Motor neuron (in vitro differentiated cells): ENCODE measurements at regions not wholly inside any gene's neighbourhood (a gene's known extent, or its start where the extent isn't known, plus 50 kb on each side); places are given as distances from the start of the nearest gene placed in this dataset.
"Not testable (repeated sequence)": the region's sequence is repeated elsewhere in the genome, so short reads cannot be mapped to it uniquely, and the experiment has no call there.

ENCODE experiments used
- ATAC-seq, 8 experiments: fragments of 200-7000 bp; cut with Tn5 transposase; replicated peaks in 6 of 8; 2 replicates each; pipeline ENCODE4 v1.8.0; 2021; ENCODE audit warnings: mild to moderate bottlenecking in 8 of 8, moderate library complexity in 8 of 8
- H3K27ac ChIP-seq, 2 donors: fragments of 250-450 bp; sonication (Bioruptor Pico); 2 replicates each; pipeline ENCODE4 v1.9.0; 2021; ENCODE audit warnings: antibody characterized with exemption in 2 of 2, mild to moderate bottlenecking in 2 of 2, moderate library complexity in 1 of 2
- H3K4me1 ChIP-seq, 2 donors: fragments of 250-450 bp; sonication (Bioruptor Pico); replicated peaks in 1 of 2; 2 replicates each; pipeline ENCODE4 v1.6.1; 2021; ENCODE audit warnings: antibody characterized with exemption in 2 of 2, mild to moderate bottlenecking in 2 of 2, moderate library complexity in 1 of 2
- H3K4me3 ChIP-seq, 5 donors: fragments of 250-450 bp; sonication (Bioruptor Pico); 2 replicates each; pipeline ENCODE4 v1.9.0; 2021; ENCODE audit warnings: antibody characterized with exemption in 5 of 5, mild to moderate bottlenecking in 5 of 5, moderate library complexity in 4 of 5
- WGBS, 10 experiments: fragments of 450-650 bp; shearing (Covaris generic); methylation state at CpG; one replicate each; pipeline ENCODE4 v1.0.0; 2022; 5-methylcytosine and 5-hydroxymethylcytosine counted together
- in situ Hi-C, 9 experiments: fragments of 400-800 bp; cut with MboI; loops; one replicate each; pipeline ENCODE4 v1.15.0; 2021; ENCODE audit warnings: low sequenced_read_pairs in 9 of 9, low pct_unique_long_range_greater_than_20kb in 2 of 9; ENCODE audit not compliant: unreplicated experiment in 9 of 9

DNA sequence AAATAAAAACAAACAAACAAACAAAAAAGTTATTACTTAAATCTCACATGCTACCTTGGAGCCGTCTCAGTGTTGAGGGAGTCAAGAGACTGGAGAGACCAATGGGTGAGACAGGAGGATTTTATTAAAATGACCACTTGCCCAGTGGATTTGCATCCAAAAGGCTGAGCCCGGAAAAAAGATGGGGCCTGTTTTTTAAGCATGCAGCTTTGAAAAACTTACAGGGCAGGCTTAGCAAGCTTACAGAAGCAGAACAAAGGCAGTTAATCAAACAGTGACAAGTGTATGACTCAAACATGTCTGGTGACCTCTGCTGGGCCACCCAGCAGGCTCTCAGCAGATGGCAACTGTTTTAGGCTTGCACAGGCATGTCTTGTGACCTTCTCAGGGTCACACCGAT, 82.5 kb downstream of the POTEH start:
- not testable (repeated sequence) for H3K4me3 ChIP-seq
- no CpG with 5 or more reads among the region's 3 CpGs for WGBS, 10 experiments

GRCh38 chr22:15775118-15775517, 85.3 kb downstream of the POTEH start:
- no CpG with 5 or more reads among the region's 7 CpGs for WGBS, 10 experiments
- H3K4me3 ChIP-seq, H3K27ac ChIP-seq, H3K4me1 ChIP-seq, in situ Hi-C loops, ATAC-seq: not testable (repeated sequence)

More for the DNA sequence above, 82.5 kb downstream of the POTEH start:
- H3K27ac ChIP-seq, H3K4me1 ChIP-seq, in situ Hi-C loops, ATAC-seq: not testable (repeated sequence)

- H3K4me3 ChIP-seq, H3K4me1 ChIP-seq, H3K27ac ChIP-seq, in situ Hi-C loops: not testable (repeated sequence)
- peak in 1 of 8 experiments; percentile 22 for ATAC-seq
- WGBS, 10 experiments: 42% methylated on average over 6 of the region's 43 CpGs; no CpG with 5 or more reads in 9 of the 10 experiments
Observed at GRCh38 chr22:15775670-15776669, 86.1 kb downstream of the POTEH start.

DNA sequence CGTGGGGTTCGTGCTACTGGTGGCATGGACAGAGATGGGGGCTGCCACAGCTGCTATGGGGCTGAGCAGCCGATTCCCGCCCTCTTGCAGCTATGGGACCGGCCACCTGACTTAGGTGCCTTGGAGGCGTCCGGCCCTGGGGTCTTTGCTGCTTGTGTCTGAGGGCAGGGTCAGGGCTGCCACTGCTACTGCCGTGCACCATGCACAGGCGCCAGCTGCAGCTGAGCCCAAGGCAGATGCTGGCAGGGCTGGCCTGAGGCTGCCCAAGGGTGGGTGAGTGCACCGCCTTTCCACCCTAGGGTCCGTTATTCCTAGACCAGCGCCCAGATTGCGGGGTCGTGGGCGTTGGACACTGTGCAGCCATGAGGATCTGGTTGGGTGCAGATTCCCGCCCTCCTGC, 86.9 kb downstream of the POTEH start:
- ATAC-seq, H3K27ac ChIP-seq, in situ Hi-C loops, H3K4me1 ChIP-seq, H3K4me3 ChIP-seq: not testable (repeated sequence)
- no CpG with 5 or more reads among the region's 16 CpGs for WGBS, 10 experiments

- H3K4me3 ChIP-seq, H3K4me1 ChIP-seq, in situ Hi-C loops, H3K27ac ChIP-seq, ATAC-seq: not testable (repeated sequence)
- no CpG with 5 or more reads among the region's 24 CpGs for WGBS, 10 experiments
Observed at GRCh38 chr22:15777150-15777549, 87.3 kb downstream of the POTEH start.

DNA sequence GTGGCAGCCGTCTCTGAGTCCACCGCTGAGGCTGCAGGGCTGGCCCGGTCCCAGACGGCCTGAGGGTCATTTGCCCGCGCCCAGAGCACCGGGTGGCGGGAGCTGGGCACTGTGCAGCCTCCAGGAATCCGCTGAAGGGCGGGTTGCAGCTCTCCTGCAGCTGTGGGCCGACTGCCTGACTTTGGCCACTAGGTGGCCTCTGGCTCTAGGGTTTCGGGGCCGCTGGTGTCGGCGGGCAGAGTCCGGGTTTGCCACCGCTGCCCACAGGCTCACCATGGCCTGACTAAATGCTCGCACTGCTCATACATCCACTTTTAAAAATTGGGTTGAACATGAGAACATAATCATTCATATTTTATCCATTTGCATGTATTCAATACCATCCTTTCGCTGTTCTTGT, 87.7 kb downstream of the POTEH start:
- H3K4me1 ChIP-seq, in situ Hi-C loops, H3K27ac ChIP-seq, H3K4me3 ChIP-seq: not testable (repeated sequence)
- WGBS, 10 experiments: no CpG with 5 or more reads among the region's 19 CpGs
- ATAC-seq: peak in 2 of 8 experiments; percentile 41 to 61

- in situ Hi-C loops, H3K4me1 ChIP-seq, H3K4me3 ChIP-seq, ATAC-seq, H3K27ac ChIP-seq: not testable (repeated sequence)
- 0 to 60% (median 14%) methylated on average over 1 to 2 of the region's 6 CpGs; no CpG with 5 or more reads in 5 of the 10 experiments for WGBS, 10 experiments
Observed at GRCh38 chr22:15778366-15778765, 88.5 kb downstream of the POTEH start.

DNA sequence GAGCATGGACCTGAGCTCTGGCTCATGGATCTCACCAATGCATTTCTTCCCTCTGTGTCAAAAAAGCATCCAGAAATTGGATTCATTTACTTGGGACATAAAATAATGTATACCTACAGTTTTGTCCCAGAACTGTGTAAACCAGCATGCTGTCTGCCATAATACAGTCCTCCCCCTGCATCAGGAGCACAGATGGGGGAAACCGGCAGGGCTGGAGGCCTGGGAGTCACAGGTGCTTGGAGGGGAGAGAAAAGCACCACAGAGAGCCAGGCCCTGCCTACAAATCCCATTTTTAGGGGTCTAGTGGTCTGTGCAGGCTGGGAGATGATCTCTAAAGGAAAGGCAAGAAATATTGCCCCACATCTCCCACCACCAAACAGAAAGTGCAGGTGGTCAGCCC, 91.8 kb downstream of the POTEH start:
- H3K4me1 ChIP-seq, H3K27ac ChIP-seq, in situ Hi-C loops, H3K4me3 ChIP-seq, ATAC-seq: not testable (repeated sequence)
- WGBS, 10 experiments: no CpG with 5 or more reads among the region's 1 CpG

DNA sequence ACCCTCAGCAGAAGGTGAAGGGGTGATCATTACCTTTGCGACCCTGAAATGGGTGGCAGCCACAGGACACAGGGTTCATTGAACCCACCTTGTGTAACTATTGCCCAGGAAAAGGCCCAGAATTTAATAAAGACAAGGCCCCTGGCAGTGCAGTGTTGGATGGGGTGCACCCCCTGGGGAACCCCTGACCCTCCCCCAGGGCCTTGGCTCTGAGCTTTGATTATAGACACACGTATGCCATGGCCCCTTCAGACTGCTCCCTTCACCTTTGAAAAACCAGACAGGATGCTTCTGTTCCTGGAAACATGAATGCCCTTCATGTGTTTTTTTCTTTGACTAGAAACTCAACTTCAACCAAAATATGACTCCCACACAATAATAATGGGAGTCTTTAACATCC, 93.1 kb downstream of the POTEH start:
- in situ Hi-C loops: not testable (repeated sequence)

DNA sequence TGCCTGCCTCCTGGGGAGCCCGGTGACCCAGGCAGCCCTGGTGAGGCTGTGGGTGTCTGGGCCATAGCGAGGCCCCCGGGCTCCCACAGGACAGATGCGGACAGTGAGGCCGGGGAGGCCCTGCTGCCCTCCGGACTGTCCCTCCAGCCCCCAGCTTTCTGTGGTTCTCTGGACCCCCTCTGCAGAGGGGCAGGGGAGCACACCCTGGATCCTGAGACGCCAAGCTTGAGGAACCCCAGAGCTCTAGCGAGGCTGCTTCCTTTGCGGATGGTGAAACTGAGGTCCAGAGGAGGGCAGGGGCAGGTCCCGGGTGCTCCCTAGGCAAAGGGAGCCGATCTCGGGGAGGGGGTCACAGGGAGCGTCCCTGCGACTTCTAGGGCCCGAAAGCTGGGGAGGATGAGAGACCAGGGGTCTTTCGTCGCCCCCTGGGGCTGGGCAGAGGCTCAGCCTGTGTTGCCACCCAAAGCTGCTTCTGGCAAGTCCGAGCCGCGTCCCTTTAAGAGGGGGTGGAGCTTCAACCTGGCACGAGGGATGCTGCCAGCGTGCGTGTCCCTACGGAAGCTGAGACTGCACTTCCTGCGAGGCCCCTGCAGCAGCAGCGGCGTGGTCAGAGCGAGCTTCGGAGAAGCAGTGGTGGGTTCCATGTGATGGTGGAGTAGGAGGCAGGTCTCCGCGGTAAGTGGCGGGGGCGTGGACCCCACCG, 94.7 kb downstream of the POTEH start:
- H3K4me3 ChIP-seq, H3K4me1 ChIP-seq, in situ Hi-C loops, H3K27ac ChIP-seq: not testable (repeated sequence)
- ATAC-seq: peak in 1 of 8 experiments; percentile 84
- no CpG with 5 or more reads among the region's 34 CpGs for WGBS, 10 experiments

More for the DNA sequence above, 93.1 kb downstream of the POTEH start:
- not testable (repeated sequence) for ATAC-seq, H3K4me1 ChIP-seq, H3K27ac ChIP-seq, H3K4me3 ChIP-seq
- no CpG with 5 or more reads among the region's 2 CpGs for WGBS, 10 experiments

GRCh38 chr22:15786942-15787733, 97.3 kb downstream of the POTEH start:
- H3K4me3 ChIP-seq, ATAC-seq, H3K27ac ChIP-seq, in situ Hi-C loops, H3K4me1 ChIP-seq: not testable (repeated sequence)
- no CpG with 5 or more reads among the region's 4 CpGs for WGBS, 10 experiments

DNA sequence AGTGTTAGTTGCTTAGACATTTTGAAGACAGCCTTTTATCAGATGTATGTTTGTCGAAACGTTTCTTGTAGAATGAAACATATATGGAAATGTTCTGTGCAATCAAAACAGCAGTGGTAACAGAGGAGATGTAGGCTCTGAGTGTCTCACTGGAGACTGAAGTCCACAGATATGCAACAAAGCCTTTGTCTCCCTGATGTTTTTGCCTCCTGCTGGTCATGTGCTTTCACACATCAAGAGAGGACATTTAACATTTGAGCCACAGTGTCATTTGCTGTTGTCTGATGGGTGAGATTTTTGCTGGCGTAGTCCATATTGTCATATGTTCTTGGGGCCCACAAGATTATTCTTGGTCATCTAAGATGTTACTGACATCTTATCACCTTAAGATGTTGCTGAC, 101.7 kb downstream of the POTEH start:
- H3K4me1 ChIP-seq, H3K27ac ChIP-seq, ATAC-seq, H3K4me3 ChIP-seq, in situ Hi-C loops: not testable (repeated sequence)
- WGBS, 10 experiments: no CpG with 5 or more reads among the region's 3 CpGs

GRCh38 chr22:15799935-15800334, 110.1 kb downstream of the POTEH start:
- in situ Hi-C loops, H3K27ac ChIP-seq, H3K4me1 ChIP-seq, ATAC-seq, H3K4me3 ChIP-seq: not testable (repeated sequence)
- no CpG with 5 or more reads among the region's 6 CpGs for WGBS, 10 experiments
